ENCODE measurements at regions not wholly inside any gene's neighbourhood (a gene's known extent, or its start where the extent isn't known, plus 50 kb on each side); places are given as distances from the start of the nearest gene placed in this dataset.

GRCh38 chr4:12852338-12853307 lies 631.5 kb downstream of the RAB28 start:
- peak; percentile 66 to 75 (median 70) for TF ChIP-seq CTCF (IDR thresholded peaks at IDR 0.05)
- TF ChIP-seq POLR2AphosphoS5 (IDR thresholded peaks at IDR 0.05) = peak in 2 of 4 donors; percentile 20 to 26
- TF ChIP-seq POLR2A (IDR thresholded peaks at IDR 0.05) = no peak

Measured in sigmoid colon (tissue), 4 donors.